ENCODE measurements at regions not wholly inside any gene's neighbourhood (a gene's known extent, or its start where the extent isn't known, plus 50 kb on each side); places are given as distances from the start of the nearest gene placed in this dataset.

- POLR2A ChIA-PET, result no interaction called here
- TF ChIP-seq ZNF211 (tag by site-specific recombination; IDR thresholded peaks at IDR 0.05; ENCODE audit: low read depth) (no peak), YY2 (tag by site-specific recombination; IDR thresholded peaks at IDR 0.05) (no peak)
- no peaks in the 10 kb centered on the region for H3K4me1 ChIP-seq (ENCODE audit: control insufficient read depth, insufficient read depth, low read length)
- no peak overlapping the region for H3K4me3 ChIP-seq (ENCODE audit: low read depth, low read length)
- CTCF ChIA-PET, result no interaction called here
- H3K9me3 ChIP-seq (ENCODE audit: control insufficient read depth, insufficient read depth, low read depth, low read length), result no peaks in the 10 kb centered on the region
- H3K36me3 ChIP-seq (ENCODE audit: control insufficient read depth in 2 of 2, insufficient read depth in 1 of 2, low read length in 2 of 2), result no peaks in the 10 kb centered on the region
- no peak overlapping the region for H3K27ac ChIP-seq (ENCODE audit: extremely low read depth, low read depth, low read length)
These were observed 671.2 kb downstream of the LRFN5 start for GRCh38 chr14:42277840-42278239.

GRCh38 chr14:42269234-42269633 is 662.6 kb downstream of the LRFN5 start:
- POLR2A ChIA-PET, result no interaction called here
- Histone ChIP-seq H3K4me1 (ENCODE audit: control insufficient read depth, insufficient read depth, low read length) (no peaks in the 10 kb centered on the region), H3K36me3 (ENCODE audit: control insufficient read depth in 2 of 2, insufficient read depth in 1 of 2, low read length in 2 of 2) (no peaks in the 10 kb centered on the region), H3K4me3 (ENCODE audit: low read depth, low read length) (no peak overlapping the region), H3K9me3 (ENCODE audit: control insufficient read depth, insufficient read depth, low read depth, low read length) (no peaks in the 10 kb centered on the region), H3K27ac (ENCODE audit: extremely low read depth, low read depth, low read length) (no peak overlapping the region)
- no peak for TF ChIP-seq ZNF843 (tag by site-specific recombination; IDR thresholded peaks at IDR 0.05)
- no peak for TF ChIP-seq GLI4 (tag by site-specific recombination; IDR thresholded peaks at IDR 0.05)
- no peak for TF ChIP-seq GLIS2 (tag by site-specific recombination; IDR thresholded peaks at IDR 0.05)
- no peak for TF ChIP-seq GLI2 (tag by site-specific recombination; IDR thresholded peaks at IDR 0.05; ENCODE audit: borderline replicate concordance, low read depth)
- no peak for TF ChIP-seq PRDM1 (tag by site-specific recombination; IDR thresholded peaks at IDR 0.05)
- no peak for TF ChIP-seq ZEB2 (tag by site-specific recombination; IDR thresholded peaks at IDR 0.05)
- TF ChIP-seq ZNF488 (tag by site-specific recombination; IDR thresholded peaks at IDR 0.05), result no peak
- no peak for TF ChIP-seq ZNF623 (tag by site-specific recombination; IDR thresholded peaks at IDR 0.05)
- TF ChIP-seq ZNF785 (tag by site-specific recombination; IDR thresholded peaks at IDR 0.05), result no peak
- CTCF ChIA-PET, result no interaction called here

- CTCF ChIA-PET, result no interaction called here
- H3K4me1 ChIP-seq (ENCODE audit: control insufficient read depth, insufficient read depth, low read length), result no peaks in the 10 kb centered on the region
- POLR2A ChIA-PET, result no interaction called here
These were observed 641.5 kb downstream of the LRFN5 start for GRCh38 chr14:42248131-42248530.

More at GRCh38 chr14:42248131-42248530, 641.5 kb downstream of the LRFN5 start:
- Histone ChIP-seq H3K27ac (ENCODE audit: extremely low read depth, low read depth, low read length) (no peak overlapping the region), H3K36me3 (ENCODE audit: control insufficient read depth in 2 of 2, insufficient read depth in 1 of 2, low read length in 2 of 2) (no peaks in the 10 kb centered on the region), H3K4me3 (ENCODE audit: low read depth, low read length) (no peak overlapping the region), H3K9me3 (ENCODE audit: control insufficient read depth, insufficient read depth, low read depth, low read length) (no peaks in the 10 kb centered on the region)
- TF ChIP-seq ZNF792 (tag by site-specific recombination; IDR thresholded peaks at IDR 0.05), result no peak
- no peak for TF ChIP-seq ZNF514 (tag by site-specific recombination; IDR thresholded peaks at IDR 0.05)
- TF ChIP-seq ZNF350 (tag by site-specific recombination; IDR thresholded peaks at IDR 0.05), result no peak
- no peak for TF ChIP-seq ZNF211 (tag by site-specific recombination; IDR thresholded peaks at IDR 0.05; ENCODE audit: low read depth)
- no peak for TF ChIP-seq ZNF148 (tag by site-specific recombination; IDR thresholded peaks at IDR 0.05; ENCODE audit: borderline replicate concordance)
- no peak for TF ChIP-seq ZNF138 (tag by site-specific recombination; IDR thresholded peaks at IDR 0.05; ENCODE audit: borderline replicate concordance)
- TF ChIP-seq ZNF670 (tag by site-specific recombination; IDR thresholded peaks at IDR 0.05; ENCODE audit: low read depth), result no peak
- TF ChIP-seq ZFP3 (tag by site-specific recombination; IDR thresholded peaks at IDR 0.05; ENCODE audit: low read depth), result no peak
- no peak for TF ChIP-seq ZNF140 (tag by site-specific recombination; IDR thresholded peaks at IDR 0.05)
- TF ChIP-seq KLF16 (tag by site-specific recombination; IDR thresholded peaks at IDR 0.05), result no peak
- no peak for TF ChIP-seq KLF17 (tag by site-specific recombination; IDR thresholded peaks at IDR 0.05)

All from HEK293 (cell line).